A549 (cell line): ENCODE measurements at regions not wholly inside any gene's neighbourhood (a gene's known extent, or its start where the extent isn't known, plus 50 kb on each side); places are given as distances from the start of the nearest gene placed in this dataset.

Experiments used
- CTCF ChIP-seq: fragments of >200 bp; sonication (Bioruptor Twin); formaldehyde crosslinking; IDR thresholded peaks from 3 replicates; pipeline ENCODE4 v1.5.1; 2016
- REST ChIP-seq: fragments of 200-600 bp; sonication (generic); IDR thresholded peaks from 2 replicates; pipeline ENCODE4 v1.6.1; 2016; ENCODE audit warnings: antibody characterized with exemption, mild to moderate bottlenecking, moderate library complexity

DNA sequence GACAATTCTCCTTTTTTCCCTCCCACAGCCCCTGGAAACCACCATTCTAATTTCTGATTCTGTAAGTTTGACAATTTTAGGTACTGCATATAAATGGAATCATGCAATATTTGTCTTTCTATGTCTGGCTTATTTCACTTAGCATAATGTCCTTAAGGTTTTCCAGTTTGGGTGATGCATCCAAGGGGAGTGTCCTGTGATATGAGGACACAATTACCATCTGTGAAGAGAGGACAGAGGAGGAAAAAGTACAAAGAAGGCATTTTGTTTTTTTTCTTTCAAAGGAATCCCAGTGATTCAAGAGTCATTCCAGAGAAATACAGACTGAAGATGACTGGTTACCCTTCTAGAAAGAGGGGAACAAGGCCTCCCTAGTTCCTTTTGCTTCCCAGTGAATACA lies 514.7 kb upstream of the TGFBR2 start:
- TF ChIP-seq CTCF, result no peak
- no peak for TF ChIP-seq REST
